Spleen (tissue), 7 donors: ENCODE measurements at regions not wholly inside any gene's neighbourhood (a gene's known extent, or its start where the extent isn't known, plus 50 kb on each side); places are given as distances from the start of the nearest gene placed in this dataset.

ENCODE experiments used
- POLR2A ChIP-seq, 3 donors: fragments of 450-650 bp; IDR thresholded peaks; one replicate each; pipeline ENCODE4 v1.5.1; 2017; ENCODE audit warnings: antibody characterized with exemption in 3 of 3, mild to moderate bottlenecking in 1 of 3
- POLR2AphosphoS5 ChIP-seq, 3 donors: sonication (generic); formaldehyde crosslinking; IDR thresholded peaks; one replicate each; pipeline ENCODE4 v1.5.1; 2017; ENCODE audit warnings: antibody characterized with exemption in 3 of 3
- TF ChIP-seq, protein P1 (sequence below), 11 experiments: fragments of 200-600 bp in 7 of 11; fragments of 450-650 bp in 4 of 11; sonication (generic) in 4 of 11; IDR thresholded peaks in 8 of 11; conservative IDR thresholded peaks in 3 of 11; 1 replicate in 7 of 11; 2 replicates in 4 of 11; pipeline versions ENCODE4 v1.4.0 to v1.8.0; 2016 to 2021; ENCODE audit warnings: antibody characterized with exemption in 11 of 11, inconsistent platforms in 4 of 11, mild to moderate bottlenecking in 1 of 11
- donor health status: DM: no; HTN: no; CAD: no; lungs with moderate emphysema.
- donor health status: DM: no; HTN: no; CAD: no.
- donor health status: DM: no; HTN: no; CAD: no.

DNA sequence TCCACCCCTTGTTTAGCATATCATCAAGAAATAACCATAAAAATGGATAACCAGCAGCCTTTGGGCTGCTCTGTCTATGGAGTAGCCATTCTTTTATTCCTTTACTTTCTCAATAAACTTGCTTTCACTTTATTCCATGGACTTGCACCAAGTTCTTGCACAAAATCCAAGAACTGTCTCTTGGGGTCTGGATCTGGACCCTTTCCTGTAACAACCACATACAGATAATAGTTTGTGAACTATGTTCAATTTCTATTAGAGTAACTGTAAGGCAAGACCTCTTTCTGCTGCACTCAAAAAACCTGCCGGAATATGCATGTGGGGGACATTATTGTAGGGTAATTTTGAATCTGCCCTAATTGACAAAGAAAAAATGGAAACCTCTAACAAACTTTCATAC is 66.9 kb upstream of the TMEM215 start:
- TF ChIP-seq, protein P1, sequence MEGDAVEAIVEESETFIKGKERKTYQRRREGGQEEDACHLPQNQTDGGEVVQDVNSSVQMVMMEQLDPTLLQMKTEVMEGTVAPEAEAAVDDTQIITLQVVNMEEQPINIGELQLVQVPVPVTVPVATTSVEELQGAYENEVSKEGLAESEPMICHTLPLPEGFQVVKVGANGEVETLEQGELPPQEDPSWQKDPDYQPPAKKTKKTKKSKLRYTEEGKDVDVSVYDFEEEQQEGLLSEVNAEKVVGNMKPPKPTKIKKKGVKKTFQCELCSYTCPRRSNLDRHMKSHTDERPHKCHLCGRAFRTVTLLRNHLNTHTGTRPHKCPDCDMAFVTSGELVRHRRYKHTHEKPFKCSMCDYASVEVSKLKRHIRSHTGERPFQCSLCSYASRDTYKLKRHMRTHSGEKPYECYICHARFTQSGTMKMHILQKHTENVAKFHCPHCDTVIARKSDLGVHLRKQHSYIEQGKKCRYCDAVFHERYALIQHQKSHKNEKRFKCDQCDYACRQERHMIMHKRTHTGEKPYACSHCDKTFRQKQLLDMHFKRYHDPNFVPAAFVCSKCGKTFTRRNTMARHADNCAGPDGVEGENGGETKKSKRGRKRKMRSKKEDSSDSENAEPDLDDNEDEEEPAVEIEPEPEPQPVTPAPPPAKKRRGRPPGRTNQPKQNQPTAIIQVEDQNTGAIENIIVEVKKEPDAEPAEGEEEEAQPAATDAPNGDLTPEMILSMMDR (IDR thresholded peaks at IDR 0.05 in 8 of 11, conservative IDR thresholded peaks at IDR 0.05 in 3 of 11): no peak
- TF ChIP-seq POLR2AphosphoS5 (IDR thresholded peaks at IDR 0.05): no peak
- no peak for TF ChIP-seq POLR2A (IDR thresholded peaks at IDR 0.05)
